ENCODE measurements at regions not wholly inside any gene's neighbourhood (a gene's known extent, or its start where the extent isn't known, plus 50 kb on each side); places are given as distances from the start of the nearest gene placed in this dataset.

DNA sequence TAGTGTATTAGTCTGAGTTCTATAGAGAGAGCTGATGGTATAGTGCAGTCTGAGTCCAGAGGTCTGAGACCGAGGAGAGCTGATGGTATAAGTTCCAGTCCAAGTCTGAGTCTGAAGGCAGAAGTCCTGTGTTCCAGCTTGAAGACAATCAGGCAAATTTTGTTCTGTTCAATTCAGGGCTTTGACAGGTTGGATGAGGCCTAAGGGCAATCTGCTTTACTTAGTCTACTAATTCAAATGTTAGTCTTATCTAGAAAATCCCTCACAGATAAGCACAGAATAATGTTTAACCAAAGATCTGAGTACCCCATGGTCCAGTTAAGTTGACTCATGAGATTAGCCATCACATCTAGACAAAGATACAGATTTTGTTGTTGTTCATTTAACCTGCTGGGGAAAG, 303.0 kb upstream of the KLF4 start:
- H3K79me1 ChIP-seq (ENCODE audit: low read length): no peaks in the 10 kb centered on the region
- no peak overlapping the region for H4K12ac ChIP-seq (ENCODE audit: low read depth, low read length)
- no peak overlapping the region for H2BK120ac ChIP-seq (ENCODE audit: insufficient read depth, low read length, poor library complexity)
- no peaks in the 10 kb centered on the region for H3K36me3 ChIP-seq (ENCODE audit: control insufficient read depth in 1 of 2, insufficient read depth in 2 of 2, low read length in 2 of 2)
- H3K4me3 ChIP-seq (ENCODE audit: low read depth, low read length): no peak overlapping the region
- no peak overlapping the region for H3K18ac ChIP-seq (ENCODE audit: low read length)
- no peak overlapping the region for H3K23ac ChIP-seq (ENCODE audit: low read length)
- no peak overlapping the region for H3K27ac ChIP-seq (ENCODE audit: low read depth, low read length)
- H4K8ac ChIP-seq (ENCODE audit: low read depth, low read length): no peak overlapping the region
- no peaks in the 10 kb centered on the region for H3K9me3 ChIP-seq (ENCODE audit: insufficient read depth, low read depth, low read length)
- no peak overlapping the region for H3K4ac ChIP-seq (ENCODE audit: low read depth, low read length)
- no peak overlapping the region for H2AFZ ChIP-seq (ENCODE audit: insufficient read depth, low read length, poor library complexity)
- WGBS (ENCODE audit: extremely low coverage, insufficient coverage, insufficient read length): no CpG with 5 or more reads among the region's 1 CpG
- no peak overlapping the region for H3K4me2 ChIP-seq (ENCODE audit: low read length)
- H2BK5ac ChIP-seq (ENCODE audit: low read depth, low read length, poor library complexity): no peak overlapping the region
- H3K9ac ChIP-seq (ENCODE audit: low read length): no peak overlapping the region
- H4K91ac ChIP-seq (ENCODE audit: low read depth, low read length): no peak overlapping the region
- no peaks in the 10 kb centered on the region for H3K4me1 ChIP-seq (ENCODE audit: control insufficient read depth in 1 of 2, insufficient read depth in 2 of 2, low read length in 2 of 2)
- no peak for DNase-seq
- no peaks in the 10 kb centered on the region for H3K27me3 ChIP-seq (ENCODE audit: insufficient read depth, low read length)
- no peak overlapping the region for H3K14ac ChIP-seq (ENCODE audit: low read length)
- H2BK12ac ChIP-seq (ENCODE audit: low read length): no peak overlapping the region
- H3K79me2 ChIP-seq (ENCODE audit: control insufficient read depth, insufficient read depth, low read length, poor library complexity): no peaks in the 10 kb centered on the region
- H2AK5ac ChIP-seq (ENCODE audit: low read length): no peak overlapping the region

DNA sequence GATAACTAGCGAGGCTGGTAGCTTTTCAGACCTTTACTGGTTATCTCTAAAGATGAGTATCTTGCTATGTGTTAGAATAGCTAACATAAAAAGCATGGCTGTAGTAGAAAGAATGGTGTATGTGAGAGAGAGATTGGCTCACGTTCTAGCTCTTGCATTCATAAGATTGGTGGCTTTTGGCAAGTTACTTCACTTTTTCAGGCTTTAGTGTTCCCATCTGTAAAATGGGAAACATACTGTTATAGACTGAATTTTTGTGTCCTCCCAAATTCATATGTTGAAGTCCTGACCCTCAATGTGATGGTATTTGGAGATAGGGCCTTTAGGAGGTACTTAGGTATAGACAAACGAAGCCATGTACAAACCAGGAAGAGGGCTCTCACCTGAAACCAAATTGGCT, 302.4 kb upstream of the KLF4 start:
- no peaks in the 10 kb centered on the region for H3K9me3 ChIP-seq (ENCODE audit: insufficient read depth, low read depth, low read length)
- H4K91ac ChIP-seq (ENCODE audit: low read depth, low read length): no peak overlapping the region
- H3K9ac ChIP-seq (ENCODE audit: low read length): no peak overlapping the region
- no peak overlapping the region for H3K4me2 ChIP-seq (ENCODE audit: low read length)
- no peaks in the 10 kb centered on the region for H3K27me3 ChIP-seq (ENCODE audit: insufficient read depth, low read length)
- H3K4me1 ChIP-seq (ENCODE audit: control insufficient read depth in 1 of 2, insufficient read depth in 2 of 2, low read length in 2 of 2): no peaks in the 10 kb centered on the region
- H3K14ac ChIP-seq (ENCODE audit: low read length): no peak overlapping the region
- no peak overlapping the region for H3K4me3 ChIP-seq (ENCODE audit: low read depth, low read length)
- no peaks in the 10 kb centered on the region for H3K79me1 ChIP-seq (ENCODE audit: low read length)
- no peak overlapping the region for H3K18ac ChIP-seq (ENCODE audit: low read length)
- H2AFZ ChIP-seq (ENCODE audit: insufficient read depth, low read length, poor library complexity): no peak overlapping the region
- H4K8ac ChIP-seq (ENCODE audit: low read depth, low read length): no peak overlapping the region
- H4K12ac ChIP-seq (ENCODE audit: low read depth, low read length): no peak overlapping the region
- DNase-seq: peak in 1 of 2 donors; percentile 39
- H3K79me2 ChIP-seq (ENCODE audit: control insufficient read depth, insufficient read depth, low read length, poor library complexity): no peaks in the 10 kb centered on the region
- no peak overlapping the region for H2BK12ac ChIP-seq (ENCODE audit: low read length)
- WGBS (ENCODE audit: extremely low coverage, insufficient coverage, insufficient read length): no CpG with 5 or more reads among the region's 3 CpGs
- no peak overlapping the region for H2BK5ac ChIP-seq (ENCODE audit: low read depth, low read length, poor library complexity)
- no peak overlapping the region for H2AK5ac ChIP-seq (ENCODE audit: low read length)
- H3K4ac ChIP-seq (ENCODE audit: low read depth, low read length): no peak overlapping the region
- no peak overlapping the region for H2BK120ac ChIP-seq (ENCODE audit: insufficient read depth, low read length, poor library complexity)
- H3K23ac ChIP-seq (ENCODE audit: low read length): no peak overlapping the region
- no peaks in the 10 kb centered on the region for H3K36me3 ChIP-seq (ENCODE audit: control insufficient read depth in 1 of 2, insufficient read depth in 2 of 2, low read length in 2 of 2)
- no peak overlapping the region for H3K27ac ChIP-seq (ENCODE audit: low read depth, low read length)

DNA sequence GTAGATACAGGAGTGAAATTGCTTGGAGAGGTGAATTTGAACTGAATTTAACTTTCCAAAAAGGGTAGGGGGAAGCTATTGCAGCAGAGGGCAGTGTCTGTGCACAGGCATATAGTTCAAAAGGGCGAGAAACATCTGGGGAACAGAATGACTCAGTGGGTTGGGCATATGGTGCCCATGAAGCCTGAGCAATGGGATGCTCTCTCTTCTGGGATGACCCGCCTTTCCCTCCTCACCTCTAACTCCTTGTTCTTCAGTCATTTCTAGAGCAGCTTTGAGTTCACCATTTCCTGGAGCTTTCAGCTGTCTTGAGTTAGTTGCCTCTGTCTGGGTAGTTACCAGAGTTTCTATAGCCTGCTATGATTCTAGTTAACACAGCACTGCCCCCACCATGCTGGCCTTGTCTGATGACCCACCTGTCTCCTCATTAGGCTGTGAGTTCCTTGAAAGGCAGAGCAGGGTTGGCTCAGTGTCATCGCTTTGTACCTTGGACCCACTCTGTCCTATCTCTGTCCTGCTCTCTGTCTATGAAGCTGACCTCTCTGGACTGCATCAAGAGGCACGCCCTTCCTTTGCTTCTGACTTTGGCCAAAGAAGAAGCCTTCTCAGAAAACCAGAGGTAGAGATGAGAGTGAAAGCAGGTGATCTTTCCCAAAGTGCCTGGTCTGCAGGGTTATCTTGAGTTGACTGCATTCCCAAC, 299.6 kb upstream of the KLF4 start:
- Histone ChIP-seq H3K4ac (ENCODE audit: low read depth, low read length) (no peak overlapping the region), H2AFZ (ENCODE audit: insufficient read depth, low read length, poor library complexity) (no peak overlapping the region), H4K91ac (ENCODE audit: low read depth, low read length) (no peak overlapping the region), H4K12ac (ENCODE audit: low read depth, low read length) (no peak overlapping the region), H2BK12ac (ENCODE audit: low read length) (no peak overlapping the region), H3K36me3 (ENCODE audit: control insufficient read depth in 1 of 2, insufficient read depth in 2 of 2, low read length in 2 of 2) (no peaks in the 10 kb centered on the region), H3K79me2 (ENCODE audit: control insufficient read depth, insufficient read depth, low read length, poor library complexity) (no peaks in the 10 kb centered on the region), H3K79me1 (ENCODE audit: low read length) (peaks cover 2% of the 10 kb centered on the region), H3K23ac (ENCODE audit: low read length) (no peak overlapping the region), H3K18ac (ENCODE audit: low read length) (no peak overlapping the region), H3K9ac (ENCODE audit: low read length) (no peak overlapping the region), H2BK120ac (ENCODE audit: insufficient read depth, low read length, poor library complexity) (no peak overlapping the region), H3K27ac (ENCODE audit: low read depth, low read length) (no peak overlapping the region), H2BK5ac (ENCODE audit: low read depth, low read length, poor library complexity) (no peak overlapping the region), H3K4me3 (ENCODE audit: low read depth, low read length) (no peak overlapping the region), H4K8ac (ENCODE audit: low read depth, low read length) (no peak overlapping the region), H3K4me1 (ENCODE audit: control insufficient read depth in 1 of 2, insufficient read depth in 2 of 2, low read length in 2 of 2) (peaks cover 6% of the 10 kb centered on the region in 2 experiments), H2AK5ac (ENCODE audit: low read length) (no peak overlapping the region), H3K9me3 (ENCODE audit: insufficient read depth, low read depth, low read length) (no peaks in the 10 kb centered on the region), H3K4me2 (ENCODE audit: low read length) (no peak overlapping the region), H3K14ac (ENCODE audit: low read length) (no peak overlapping the region), H3K27me3 (ENCODE audit: insufficient read depth, low read length) (no peaks in the 10 kb centered on the region)
- no peak for DNase-seq
- WGBS (ENCODE audit: extremely low coverage, insufficient coverage, insufficient read length): no CpG with 5 or more reads among the region's 4 CpGs

DNA sequence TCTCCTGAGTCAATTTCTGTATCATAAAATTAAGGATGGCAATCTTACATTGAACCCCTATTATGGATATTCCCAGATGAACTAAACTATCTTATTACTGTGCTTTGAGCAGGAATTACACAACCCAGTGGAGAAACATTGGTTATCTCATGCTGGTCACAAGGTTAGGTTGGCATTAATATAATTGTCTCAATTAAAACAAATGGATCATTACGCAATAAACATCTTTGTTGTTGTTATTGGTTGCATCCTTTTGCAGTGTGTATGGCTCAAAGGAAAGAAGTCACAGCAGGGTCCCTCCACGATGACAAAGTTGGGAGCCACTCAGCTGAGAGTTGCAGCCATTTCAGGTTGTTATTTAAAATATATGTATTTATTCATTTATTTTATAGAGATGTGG, 297.0 kb upstream of the KLF4 start:
- peaks cover 6 to 7% of the 10 kb centered on the region in 2 experiments for H3K4me1 ChIP-seq (ENCODE audit: control insufficient read depth in 1 of 2, insufficient read depth in 2 of 2, low read length in 2 of 2)
- H3K23ac ChIP-seq (ENCODE audit: low read length): no peak overlapping the region
- H3K4ac ChIP-seq (ENCODE audit: low read depth, low read length): no peak overlapping the region
- no peak overlapping the region for H3K4me2 ChIP-seq (ENCODE audit: low read length)
- no peak overlapping the region for H3K9ac ChIP-seq (ENCODE audit: low read length)
- no peak overlapping the region for H3K18ac ChIP-seq (ENCODE audit: low read length)
- no peak overlapping the region for H2AFZ ChIP-seq (ENCODE audit: insufficient read depth, low read length, poor library complexity)
- no peak overlapping the region for H3K4me3 ChIP-seq (ENCODE audit: low read depth, low read length)
- no peak overlapping the region for H3K14ac ChIP-seq (ENCODE audit: low read length)
- no peak for DNase-seq
- peaks cover 4% of the 10 kb centered on the region for H3K79me1 ChIP-seq (ENCODE audit: low read length)
- H3K9me3 ChIP-seq (ENCODE audit: insufficient read depth, low read depth, low read length): no peaks in the 10 kb centered on the region
- no peak overlapping the region for H4K12ac ChIP-seq (ENCODE audit: low read depth, low read length)
- H3K79me2 ChIP-seq (ENCODE audit: control insufficient read depth, insufficient read depth, low read length, poor library complexity): no peaks in the 10 kb centered on the region
- H2BK120ac ChIP-seq (ENCODE audit: insufficient read depth, low read length, poor library complexity): no peak overlapping the region
- H3K27ac ChIP-seq (ENCODE audit: low read depth, low read length): no peak overlapping the region
- H4K91ac ChIP-seq (ENCODE audit: low read depth, low read length): no peak overlapping the region
- no peak overlapping the region for H2BK12ac ChIP-seq (ENCODE audit: low read length)
- H2AK5ac ChIP-seq (ENCODE audit: low read length): no peak overlapping the region
- no peaks in the 10 kb centered on the region for H3K36me3 ChIP-seq (ENCODE audit: control insufficient read depth in 1 of 2, insufficient read depth in 2 of 2, low read length in 2 of 2)
- WGBS (ENCODE audit: extremely low coverage, insufficient coverage, insufficient read length): no CpG with 5 or more reads among the region's 2 CpGs
- no peaks in the 10 kb centered on the region for H3K27me3 ChIP-seq (ENCODE audit: insufficient read depth, low read length)
- H4K8ac ChIP-seq (ENCODE audit: low read depth, low read length): no peak overlapping the region
- H2BK5ac ChIP-seq (ENCODE audit: low read depth, low read length, poor library complexity): no peak overlapping the region
